OCI-LY7 (cell line): ENCODE measurements at regions not wholly inside any gene's neighbourhood (a gene's known extent, or its start where the extent isn't known, plus 50 kb on each side); places are given as distances from the start of the nearest gene placed in this dataset.

ENCODE experiments used
- BruUV-seq: library from RNA; stranded (reverse); fragments of 400-500 nt; replicated peaks from 2 replicates; lab custom pipeline; 2021; lab: Mats Ljungman, UMichigan
- CTCF ChIA-PET: fragments of 300-600 bp; sonication (Branson Sonifier 250); formaldehyde crosslinking; loops from one replicate; lab custom pipeline; 2022; ENCODE audit warnings: antibody characterized with exemption; ENCODE audit not compliant: unreplicated experiment; lab: Charles Lee
- POLR2A ChIA-PET: fragments of 300-600 bp; sonication (Branson Sonifier 250); formaldehyde crosslinking; loops from one replicate; lab custom pipeline; 2022; ENCODE audit warnings: antibody characterized with exemption; lab: Charles Lee
- DNase-seq: peaks from one replicate; pipeline ENCODE4 v3.0.0-alpha.2; 2015; ENCODE audit warnings: low spot score
- H2AFZ ChIP-seq: fragments of 200-600 bp; sonication (generic), shearing (Covaris generic); 2 replicates; pipeline ENCODE4 v1.6.1; 2014; ENCODE audit warnings: mild to moderate bottlenecking, antibody characterized with exemption, low read length, moderate library complexity
- H3K27ac ChIP-seq: fragments of 200-600 bp; sonication (generic); 2 replicates; pipeline ENCODE4 v1.5.1; 2014; ENCODE audit warnings: mixed run types, low read depth, mild to moderate bottlenecking, moderate library complexity, low read length, inconsistent platforms; ENCODE audit not compliant: poor library complexity, severe bottlenecking
- H3K36me3 ChIP-seq: fragments of 200-600 bp; sonication (generic); 2 replicates; pipeline ENCODE4 v1.6.1; 2014; ENCODE audit warnings: mild to moderate bottlenecking, antibody characterized with exemption, low read length, moderate library complexity, mixed read lengths; ENCODE audit not compliant: insufficient read depth
- H3K4me1 ChIP-seq: fragments of 200-600 bp; sonication (generic); 2 replicates; pipeline ENCODE4 v1.5.1; 2014; ENCODE audit warnings: mild to moderate bottlenecking, low read length; ENCODE audit not compliant: insufficient read depth, poor library complexity, severe bottlenecking
- H3K4me2 ChIP-seq: fragments of 200-600 bp; sonication (generic); 2 replicates; pipeline ENCODE4 v1.6.1; 2014; ENCODE audit warnings: mild to moderate bottlenecking, low read length
- H3K4me3 ChIP-seq: fragments of 200-600 bp; sonication (generic); 2 replicates; pipeline ENCODE4 v1.5.1; 2014; ENCODE audit warnings: mild to moderate bottlenecking, low read depth, low read length; ENCODE audit not compliant: poor library complexity, severe bottlenecking
- H3K79me2 ChIP-seq: fragments of 200-600 bp; sonication (generic); 2 replicates; pipeline ENCODE4 v1.6.1; 2016; ENCODE audit warnings: low read depth, mild to moderate bottlenecking, low read length, moderate library complexity, mixed read lengths; ENCODE audit not compliant: insufficient read depth
- H3K9me2 ChIP-seq: fragments of 200-600 bp; sonication (generic); 2 replicates; pipeline ENCODE4 v1.6.1; 2016; ENCODE audit warnings: mild to moderate bottlenecking, low read length, mixed read lengths; ENCODE audit not compliant: insufficient read depth
- H3K9me3 ChIP-seq: fragments of 200-600 bp; sonication (generic); 2 replicates; pipeline ENCODE4 v1.6.1; 2014; ENCODE audit warnings: mild to moderate bottlenecking, mixed run types, low read length, mixed read lengths
- H4K20me1 ChIP-seq: fragments of 200-600 bp; sonication (generic); 2 replicates; pipeline ENCODE4 v1.6.1; 2014; ENCODE audit warnings: mild to moderate bottlenecking, antibody characterized with exemption, low read length, moderate library complexity, mixed read lengths; ENCODE audit not compliant: insufficient read depth
- CTCF ChIP-seq: fragments of 200-600 bp; sonication (generic); conservative IDR thresholded peaks from 2 replicates; pipeline ENCODE4 v1.5.1; 2014; ENCODE audit warnings: mild to moderate bottlenecking, antibody characterized with exemption, low read length, moderate library complexity, mixed read lengths
- EZH2phosphoT487 ChIP-seq: fragments of 200-600 bp; sonication (generic); IDR thresholded peaks from 2 replicates; pipeline ENCODE4 v1.6.1; 2018; ENCODE audit warnings: low read depth, borderline replicate concordance, mild to moderate bottlenecking, mixed run types, antibody characterized with exemption, low read length, moderate library complexity, mixed read lengths
- intact Hi-C: fragments of 100-400 bp; cut with micrococcal nuclease; formaldehyde crosslinking; loops from one replicate; pipeline ENCODE4 v1.10.0; 2022; ENCODE audit not compliant: unreplicated experiment

- Histone ChIP-seq H3K4me1 (no peaks in the 10 kb centered on the region), H3K27ac (no peak overlapping the region), H3K9me2 (no peaks in the 10 kb centered on the region), H3K36me3 (no peaks in the 10 kb centered on the region), H3K4me2 (no peak overlapping the region), H3K9me3 (no peaks in the 10 kb centered on the region), H4K20me1 (no peaks in the 10 kb centered on the region), H3K79me2 (no peaks in the 10 kb centered on the region), H3K4me3 (no peak overlapping the region), H2AFZ (no peak overlapping the region)
- BruUV-seq = no TSS peak
- POLR2A ChIA-PET = no interaction called here
- DNase-seq = no peak
- intact Hi-C loops = no loop called here
- TF ChIP-seq EZH2phosphoT487 = no peak
- no peak for TF ChIP-seq CTCF
- CTCF ChIA-PET = no interaction called here
Measured at GRCh38 chr6:56387621-56388414, 140.4 kb upstream of the COL21A1 start.

GRCh38 chr6:56386717-56387116 lies 139.3 kb upstream of the COL21A1 start:
- H3K4me1 ChIP-seq = no peaks in the 10 kb centered on the region
- H3K27ac ChIP-seq = no peak overlapping the region
- H3K79me2 ChIP-seq = no peaks in the 10 kb centered on the region
- H3K9me3 ChIP-seq = no peaks in the 10 kb centered on the region
- TF ChIP-seq CTCF (no peak), EZH2phosphoT487 (no peak)
- H3K4me2 ChIP-seq = no peak overlapping the region
- ChIA-PET POLR2A (no interaction called here), CTCF (no interaction called here)
- H3K36me3 ChIP-seq = no peaks in the 10 kb centered on the region
- no peak for DNase-seq
- intact Hi-C loops = no loop called here
- H3K9me2 ChIP-seq = no peaks in the 10 kb centered on the region
- H2AFZ ChIP-seq = no peak overlapping the region
- BruUV-seq = no TSS peak
- H4K20me1 ChIP-seq = no peaks in the 10 kb centered on the region
- no peak overlapping the region for H3K4me3 ChIP-seq

GRCh38 chr6:56385981-56386593 lies 138.7 kb upstream of the COL21A1 start:
- Histone ChIP-seq H3K4me1 (no peaks in the 10 kb centered on the region), H3K36me3 (no peaks in the 10 kb centered on the region), H3K27ac (no peak overlapping the region), H2AFZ (no peak overlapping the region), H3K4me3 (no peak overlapping the region), H3K4me2 (no peak overlapping the region), H3K9me2 (no peaks in the 10 kb centered on the region), H3K79me2 (no peaks in the 10 kb centered on the region), H4K20me1 (no peaks in the 10 kb centered on the region), H3K9me3 (no peaks in the 10 kb centered on the region)
- BruUV-seq = no TSS peak
- intact Hi-C loops = no loop called here
- DNase-seq = no peak
- TF ChIP-seq CTCF = no peak
- POLR2A ChIA-PET = no interaction called here
- CTCF ChIA-PET = no interaction called here
